ENCODE measurements at regions not wholly inside any gene's neighbourhood (a gene's known extent, or its start where the extent isn't known, plus 50 kb on each side); places are given as distances from the start of the nearest gene placed in this dataset.

- CTCF ChIA-PET: no interaction called here
These were observed 346.9 kb upstream of the ARRDC3 start for GRCh38 chr5:91730026-91730425.

GRCh38 chr5:91727463-91727862, 344.3 kb upstream of the ARRDC3 start:
- Mint-ChIP-seq H3K4me3 (no peak overlapping the region), H3K4me1 (ENCODE audit: low read depth) (no peaks in the 10 kb centered on the region), H3K36me3 (ENCODE audit: low read depth) (no peaks in the 10 kb centered on the region), H3K9me3 (no peaks in the 10 kb centered on the region), H3K27ac (no peak overlapping the region), H3K27me3 (no peaks in the 10 kb centered on the region)
- ChIA-PET CTCF (no interaction called here), POLR2A (no interaction called here)
- no peak for TF ChIP-seq CTCF (IDR thresholded peaks at IDR 0.05)
- no peak for ATAC-seq
- DNase-seq: no peak
- intact Hi-C loops (cut with micrococcal nuclease): no loop called here

More at GRCh38 chr5:91730026-91730425, 346.9 kb upstream of the ARRDC3 start:
- ATAC-seq (no peak), DNase-seq (no peak)
- H3K4me1 Mint-ChIP-seq (ENCODE audit: low read depth): no peaks in the 10 kb centered on the region
- intact Hi-C loops (cut with micrococcal nuclease): no loop called here
- no peak for TF ChIP-seq CTCF (IDR thresholded peaks at IDR 0.05)
- no peaks in the 10 kb centered on the region for H3K9me3 Mint-ChIP-seq
- H3K27me3 Mint-ChIP-seq: no peaks in the 10 kb centered on the region
- no peak overlapping the region for H3K27ac Mint-ChIP-seq
- POLR2A ChIA-PET: no interaction called here
- H3K4me3 Mint-ChIP-seq: no peak overlapping the region
- no peaks in the 10 kb centered on the region for H3K36me3 Mint-ChIP-seq (ENCODE audit: low read depth)

GRCh38 chr5:91722736-91723467, 339.8 kb upstream of the ARRDC3 start:
- intact Hi-C loops (cut with micrococcal nuclease): no loop called here
- Mint-ChIP-seq H3K9me3 (no peaks in the 10 kb centered on the region), H3K27me3 (no peaks in the 10 kb centered on the region), H3K4me3 (no peak overlapping the region), H3K27ac (no peak overlapping the region), H3K36me3 (ENCODE audit: low read depth) (no peaks in the 10 kb centered on the region), H3K4me1 (ENCODE audit: low read depth) (no peaks in the 10 kb centered on the region)
- TF ChIP-seq CTCF (IDR thresholded peaks at IDR 0.05): no peak
- ChIA-PET POLR2A (no interaction called here), CTCF (no interaction called here)
- no peak for ATAC-seq
- no peak for DNase-seq

GRCh38 chr5:91712718-91713117, 329.6 kb upstream of the ARRDC3 start:
- DNase-seq (no peak), ATAC-seq (no peak)
- intact Hi-C loops (cut with micrococcal nuclease): no loop called here
- H3K4me3 Mint-ChIP-seq: no peak overlapping the region
- no peaks in the 10 kb centered on the region for H3K4me1 Mint-ChIP-seq (ENCODE audit: low read depth)
- H3K36me3 Mint-ChIP-seq (ENCODE audit: low read depth): no peaks in the 10 kb centered on the region
- ChIA-PET CTCF (no interaction called here), POLR2A (no interaction called here)
- H3K27me3 Mint-ChIP-seq: no peaks in the 10 kb centered on the region
- TF ChIP-seq CTCF (IDR thresholded peaks at IDR 0.05): no peak
- no peak overlapping the region for H3K27ac Mint-ChIP-seq
- H3K9me3 Mint-ChIP-seq: no peaks in the 10 kb centered on the region

GRCh38 chr5:91707521-91707841, 324.4 kb upstream of the ARRDC3 start:
- Mint-ChIP-seq H3K36me3 (ENCODE audit: low read depth) (no peaks in the 10 kb centered on the region), H3K27me3 (no peaks in the 10 kb centered on the region), H3K27ac (no peak overlapping the region), H3K4me3 (no peak overlapping the region), H3K9me3 (no peaks in the 10 kb centered on the region), H3K4me1 (ENCODE audit: low read depth) (no peaks in the 10 kb centered on the region)
- intact Hi-C loops (cut with micrococcal nuclease): no loop called here
- DNase-seq (no peak), ATAC-seq (no peak)
- no peak for TF ChIP-seq CTCF (IDR thresholded peaks at IDR 0.05)
- POLR2A ChIA-PET: no interaction called here
- CTCF ChIA-PET: no interaction called here

Data from activated CD8-positive, alpha-beta T cell treated with anti-CD3 and anti-CD28 coated beads for 36 hours (primary cell).